HEK293T (cell line): ENCODE measurements at regions not wholly inside any gene's neighbourhood (a gene's known extent, or its start where the extent isn't known, plus 50 kb on each side); places are given as distances from the start of the nearest gene placed in this dataset.

Experiments
- CTCF ChIA-PET: fragments of 350-600 bp; formaldehyde crosslinking; extraction: SDS; loops from one replicate; lab custom pipeline; 2021; ENCODE audit warnings: antibody characterized with exemption, inconsistent platforms; lab: Yijun Ruan, JAX
- POLR2A ChIA-PET: fragments of 350-600 bp; formaldehyde crosslinking; extraction: SDS; loops from one replicate; lab custom pipeline; 2020; ENCODE audit warnings: antibody characterized with exemption, inconsistent platforms; lab: Yijun Ruan, JAX
- DNase-seq: peaks from one replicate; pipeline ENCODE4 v3.0.0; 2012; ENCODE audit warnings: mixed read lengths; ENCODE audit errors: extremely low spot score
- ARNT ChIP-seq: fragments of 450-650 bp; IDR thresholded peaks from 2 replicates; pipeline ENCODE4 v1.6.1; 2017; ENCODE audit warnings: mild to moderate bottlenecking
- BHLHE40 ChIP-seq: fragments of 450-650 bp; IDR thresholded peaks from 2 replicates; pipeline ENCODE4 v1.6.1; 2016; ENCODE audit warnings: mild to moderate bottlenecking, moderate library complexity, borderline replicate concordance
- CTBP1 ChIP-seq: fragments of 450-650 bp; IDR thresholded peaks from 2 replicates; pipeline ENCODE4 v1.6.1; 2016; ENCODE audit warnings: borderline replicate concordance
- ELF4 ChIP-seq: fragments of 450-650 bp; IDR thresholded peaks from 2 replicates; pipeline ENCODE4 v1.6.1; 2017; ENCODE audit warnings: antibody characterized with exemption
- FOXA1 ChIP-seq: fragments of 450-650 bp; IDR thresholded peaks from 2 replicates; pipeline ENCODE4 v1.6.1; 2016; ENCODE audit warnings: mild to moderate bottlenecking
- FOXK2 ChIP-seq: fragments of 450-650 bp; IDR thresholded peaks from 2 replicates; pipeline ENCODE4 v1.6.1; 2016; ENCODE audit warnings: mild to moderate bottlenecking
- FOXM1 ChIP-seq: fragments of 450-650 bp; IDR thresholded peaks from 2 replicates; pipeline ENCODE4 v1.6.1; 2017; ENCODE audit warnings: mild to moderate bottlenecking, borderline replicate concordance
- HDGF ChIP-seq: fragments of 450-650 bp; IDR thresholded peaks from 2 replicates; pipeline ENCODE4 v1.6.1; 2017; ENCODE audit warnings: antibody characterized with exemption, borderline replicate concordance
- L3MBTL2 ChIP-seq: fragments of 450-650 bp; conservative IDR thresholded peaks from 2 replicates; pipeline ENCODE4 v1.6.1; 2016; ENCODE audit warnings: mild to moderate bottlenecking
- LEF1 ChIP-seq: fragments of 450-650 bp; IDR thresholded peaks from 2 replicates; pipeline ENCODE4 v1.6.1; 2017; ENCODE audit warnings: mild to moderate bottlenecking, borderline replicate concordance
- NFRKB ChIP-seq: fragments of 450-650 bp; IDR thresholded peaks from 2 replicates; pipeline ENCODE4 v1.6.1; 2016; ENCODE audit warnings: mild to moderate bottlenecking, moderate library complexity
- SP1 ChIP-seq: fragments of 450-650 bp; IDR thresholded peaks from 2 replicates; pipeline ENCODE4 v1.6.1; 2017
- SUZ12 ChIP-seq: fragments of 450-650 bp; IDR thresholded peaks from 2 replicates; pipeline ENCODE4 v1.6.1; 2016; ENCODE audit warnings: mild to moderate bottlenecking
- TARDBP ChIP-seq: fragments of 450-650 bp; IDR thresholded peaks from 2 replicates; pipeline ENCODE4 v1.6.1; 2016
- ZNF384 ChIP-seq: fragments of 450-650 bp; IDR thresholded peaks from 2 replicates; pipeline ENCODE4 v1.6.1; 2016
- TF ChIP-seq, protein P1 (sequence below): fragments of 450-650 bp; IDR thresholded peaks from 2 replicates; pipeline ENCODE4 v1.6.1; 2016

DNA sequence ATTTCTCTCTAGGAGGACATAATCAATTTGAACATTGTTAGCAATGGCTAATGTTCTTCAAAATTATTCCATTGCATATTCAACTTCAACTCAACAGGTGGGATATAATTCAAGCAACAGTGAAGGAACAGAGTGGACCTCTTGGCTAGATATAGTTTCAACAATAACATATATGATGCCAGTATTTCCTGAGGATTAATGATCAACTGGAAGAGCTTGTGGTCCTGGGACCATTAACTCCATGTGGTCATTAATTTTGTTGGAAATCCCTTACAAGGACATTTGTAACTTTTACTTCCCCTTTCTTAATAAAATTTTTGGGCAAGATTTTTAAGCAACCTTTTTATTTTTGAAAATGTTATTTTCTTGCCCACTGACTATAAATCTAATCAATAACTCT, 54.3 kb upstream of the ROBO2 start:
- DNase-seq, result no peak
- ChIA-PET CTCF (no interaction called here), POLR2A (no interaction called here)
- TF ChIP-seq ELF4 (no peak), ARNT (no peak), LEF1 (no peak), FOXM1 (no peak), CTBP1 (no peak), L3MBTL2 (no peak), FOXA1 (no peak), SUZ12 (no peak), NFRKB (no peak), SP1 (no peak), TARDBP (no peak), BHLHE40 (no peak), ZNF384 (no peak), FOXK2 (no peak), HDGF (no peak)
- TF ChIP-seq, protein P1, sequence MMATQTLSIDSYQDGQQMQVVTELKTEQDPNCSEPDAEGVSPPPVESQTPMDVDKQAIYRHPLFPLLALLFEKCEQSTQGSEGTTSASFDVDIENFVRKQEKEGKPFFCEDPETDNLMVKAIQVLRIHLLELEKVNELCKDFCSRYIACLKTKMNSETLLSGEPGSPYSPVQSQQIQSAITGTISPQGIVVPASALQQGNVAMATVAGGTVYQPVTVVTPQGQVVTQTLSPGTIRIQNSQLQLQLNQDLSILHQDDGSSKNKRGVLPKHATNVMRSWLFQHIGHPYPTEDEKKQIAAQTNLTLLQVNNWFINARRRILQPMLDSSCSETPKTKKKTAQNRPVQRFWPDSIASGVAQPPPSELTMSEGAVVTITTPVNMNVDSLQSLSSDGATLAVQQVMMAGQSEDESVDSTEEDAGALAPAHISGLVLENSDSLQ, result no peak

DNA sequence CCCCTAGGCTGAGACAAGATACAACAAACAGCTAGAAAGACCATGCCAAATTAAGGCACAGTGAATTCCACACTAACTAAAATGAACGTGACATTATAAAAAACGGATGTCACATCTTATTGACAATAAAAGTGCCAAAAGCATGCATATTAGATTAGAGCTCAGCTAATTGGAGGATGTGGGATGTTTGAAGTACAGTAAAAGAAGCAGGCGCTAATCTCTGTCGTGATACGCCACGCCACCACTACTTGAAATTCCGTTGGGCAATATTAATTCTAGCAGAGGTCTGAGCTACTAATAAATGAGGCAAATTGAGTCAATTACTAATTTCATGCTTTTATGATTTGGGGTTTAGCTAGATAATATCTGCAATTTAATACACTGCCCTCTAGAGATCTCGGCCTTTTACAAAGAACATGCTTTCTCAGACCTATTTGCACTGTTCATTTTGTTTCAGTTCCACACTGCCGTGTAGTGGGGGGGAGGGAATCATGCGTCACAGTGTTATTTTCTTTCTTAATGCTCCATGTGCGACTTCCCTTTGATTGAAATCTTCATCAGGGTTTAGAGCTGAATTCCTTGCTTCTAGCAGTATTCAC, 52.9 kb upstream of the ROBO2 start:
- CTCF ChIA-PET, result no interaction called here

More for the DNA sequence above, 52.9 kb upstream of the ROBO2 start:
- TF ChIP-seq CTBP1 (no peak), LEF1 (no peak), FOXA1 (no peak), L3MBTL2 (no peak), SUZ12 (no peak), BHLHE40 (no peak), ZNF384 (no peak), HDGF (no peak), FOXM1 (no peak), ELF4 (no peak), ARNT (no peak), FOXK2 (no peak), TARDBP (no peak)
- TF ChIP-seq, protein P1, result no peak
- POLR2A ChIA-PET, result no interaction called here
- peak; percentile 9 for DNase-seq
